ENCODE measurements at regions not wholly inside any gene's neighbourhood (a gene's known extent, or its start where the extent isn't known, plus 50 kb on each side); places are given as distances from the start of the nearest gene placed in this dataset.

- DNase-seq (ENCODE audit: low read depth in 2 of 3, low spot score in 1 of 3): no peak
Measured at GRCh38 chr5:89942171-89942570, 467.4 kb downstream of the CETN3 start.

GRCh38 chr5:89936576-89936975, 473.0 kb downstream of the CETN3 start:
- DNase-seq (ENCODE audit: low read depth in 2 of 3, low spot score in 1 of 3): no peak

- no peak for DNase-seq (ENCODE audit: low read depth in 2 of 3, low spot score in 1 of 3)
Measured at GRCh38 chr5:89934069-89934468, 475.5 kb downstream of the CETN3 start.

GRCh38 chr5:89932771-89933181, 476.8 kb downstream of the CETN3 start:
- DNase-seq (ENCODE audit: low read depth in 2 of 3, low spot score in 1 of 3): no peak

- no peak for DNase-seq (ENCODE audit: low read depth in 2 of 3, low spot score in 1 of 3)
Measured at GRCh38 chr5:89930591-89931392, 478.8 kb downstream of the CETN3 start.

GRCh38 chr5:89929834-89930233, 479.7 kb downstream of the CETN3 start:
- DNase-seq (ENCODE audit: low read depth in 2 of 3, low spot score in 1 of 3): no peak

GRCh38 chr5:89929173-89929572, 480.4 kb downstream of the CETN3 start:
- no peak for DNase-seq (ENCODE audit: low read depth in 2 of 3, low spot score in 1 of 3)

- no peak for DNase-seq (ENCODE audit: low read depth in 2 of 3, low spot score in 1 of 3)
Measured at GRCh38 chr5:89922161-89922560, 487.4 kb downstream of the CETN3 start.

- no peak for DNase-seq (ENCODE audit: low read depth in 2 of 3, low spot score in 1 of 3)
Measured at GRCh38 chr5:89917112-89917511, 492.4 kb downstream of the CETN3 start.

- no peak for DNase-seq (ENCODE audit: low read depth in 2 of 3, low spot score in 1 of 3)
Measured at GRCh38 chr5:89916131-89916530, 493.4 kb downstream of the CETN3 start.

GRCh38 chr5:89908876-89909275, 500.7 kb downstream of the CETN3 start:
- no peak for DNase-seq (ENCODE audit: low read depth in 2 of 3, low spot score in 1 of 3)

GRCh38 chr5:89904442-89904841, 505.1 kb downstream of the CETN3 start:
- DNase-seq (ENCODE audit: low read depth in 2 of 3, low spot score in 1 of 3): no peak

- no peak for DNase-seq (ENCODE audit: low read depth in 2 of 3, low spot score in 1 of 3)
Measured at GRCh38 chr5:89901983-89902382, 507.6 kb downstream of the CETN3 start.

GRCh38 chr5:89901346-89901745, 508.2 kb downstream of the CETN3 start:
- no peak for DNase-seq (ENCODE audit: low read depth in 2 of 3, low spot score in 1 of 3)

GRCh38 chr5:89900346-89900745, 509.2 kb downstream of the CETN3 start:
- no peak for DNase-seq (ENCODE audit: low read depth in 2 of 3, low spot score in 1 of 3)

- no peak for DNase-seq (ENCODE audit: low read depth in 2 of 3, low spot score in 1 of 3)
Measured at GRCh38 chr5:89899559-89899958, 510.0 kb downstream of the CETN3 start.

GRCh38 chr5:89893546-89893945, 516.0 kb downstream of the CETN3 start:
- DNase-seq (ENCODE audit: low read depth in 2 of 3, low spot score in 1 of 3): no peak

GRCh38 chr5:89885670-89886069, 523.9 kb downstream of the CETN3 start:
- DNase-seq (ENCODE audit: low read depth in 2 of 3, low spot score in 1 of 3): no peak

GRCh38 chr5:89883967-89884366, 525.6 kb downstream of the CETN3 start:
- DNase-seq (ENCODE audit: low read depth in 2 of 3, low spot score in 1 of 3): no peak

GRCh38 chr5:89878140-89879132, 531.1 kb downstream of the CETN3 start:
- no peak for DNase-seq (ENCODE audit: low read depth in 2 of 3, low spot score in 1 of 3)

- no peak for DNase-seq (ENCODE audit: low read depth in 2 of 3, low spot score in 1 of 3)
Measured at GRCh38 chr5:89871906-89872305, 537.6 kb downstream of the CETN3 start.

GRCh38 chr5:89869346-89869745, 540.2 kb downstream of the CETN3 start:
- DNase-seq (ENCODE audit: low read depth in 2 of 3, low spot score in 1 of 3): no peak

All from stimulated activated CD4-positive, alpha-beta T cell treated with anti-CD3 and anti-CD28 coated beads, Interleukin-12 subunit alpha, Interleukin-12 subunit beta, amount 100 ng/mL, for 48 hours (primary cell).